Tibial nerve (tissue), 4 donors: ENCODE measurements at regions not wholly inside any gene's neighbourhood (a gene's known extent, or its start where the extent isn't known, plus 50 kb on each side); places are given as distances from the start of the nearest gene placed in this dataset.

Experiments used
- CTCF ChIP-seq, 5 experiments: fragments of 200-600 bp in 3 of 5; fragments of 450-650 bp in 2 of 5; sonication (generic) in 3 of 5; IDR thresholded peaks; one replicate each; pipeline ENCODE4 v1.5.1; 2016 to 2019; ENCODE audit warnings: antibody characterized with exemption in 5 of 5, mild to moderate bottlenecking in 3 of 5, moderate library complexity in 2 of 5
- EP300 ChIP-seq, 2 donors: sonication (generic); formaldehyde crosslinking; IDR thresholded peaks; one replicate each; pipeline ENCODE4 v1.6.1; 2017; ENCODE audit warnings: antibody characterized with exemption in 2 of 2, mild to moderate bottlenecking in 1 of 2
- POLR2A ChIP-seq, 2 donors: fragments of 450-650 bp; IDR thresholded peaks; one replicate each; pipeline ENCODE4 v1.6.1; 2017; ENCODE audit warnings: antibody characterized with exemption in 2 of 2, mild to moderate bottlenecking in 2 of 2, moderate library complexity in 2 of 2

DNA sequence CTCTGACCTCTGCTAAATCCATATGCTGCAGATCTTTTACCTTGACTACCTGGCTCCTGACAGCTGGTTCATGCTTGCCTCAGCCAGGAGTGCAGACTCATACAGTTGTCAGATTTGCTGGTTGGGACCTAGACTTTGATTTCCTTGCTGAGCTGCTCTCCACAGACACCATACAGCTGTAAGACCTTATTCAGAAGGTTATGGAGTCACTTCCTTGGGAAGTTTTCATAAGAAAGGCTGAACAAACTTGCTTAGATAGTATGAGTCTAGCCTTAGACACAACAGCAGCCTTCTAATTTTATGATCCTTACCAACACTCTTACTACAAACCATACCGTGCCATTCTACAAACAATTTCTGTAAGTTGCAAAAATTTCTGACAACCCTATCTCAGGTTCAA, 102.9 kb downstream of the EDN1 start:
- no peak for TF ChIP-seq CTCF (IDR thresholded peaks at IDR 0.05)
- TF ChIP-seq POLR2A (IDR thresholded peaks at IDR 0.05): no peak
- TF ChIP-seq EP300 (IDR thresholded peaks at IDR 0.05): no peak
